ENCODE measurements at regions not wholly inside any gene's neighbourhood (a gene's known extent, or its start where the extent isn't known, plus 50 kb on each side); places are given as distances from the start of the nearest gene placed in this dataset.
"Not testable (repeated sequence)": the region's sequence is repeated elsewhere in the genome, so short reads cannot be mapped to it uniquely, and the experiment has no call there.

GRCh38 chr17:71513725-71514124, 607.1 kb upstream of the SOX9 start:
- not testable (repeated sequence) for TF ChIP-seq CTCF, EP300 (IDR thresholded peaks at IDR 0.05)

Data from ovary (tissue), 3 donors.